Liver (tissue), 8 donors: ENCODE measurements at regions not wholly inside any gene's neighbourhood (a gene's known extent, or its start where the extent isn't known, plus 50 kb on each side); places are given as distances from the start of the nearest gene placed in this dataset.
A peak's percentile ranks its signal among the peaks of the same experiment; 100 is the strongest.

Experiments
- DNase-seq: peaks from one replicate; pipeline ENCODE4 v3.0.0-alpha.2; 2017; ENCODE audit warnings: low spot score
- H3K27ac ChIP-seq, 2 donors: one replicate each; pipeline ENCODE4 v1.7.0; 2013; ENCODE audit warnings: inconsistent platforms in 2 of 2, low read length in 2 of 2, control low read depth in 1 of 2, low read depth in 1 of 2, mild to moderate bottlenecking in 1 of 2
- H3K27me3 ChIP-seq, 4 donors: one replicate each; pipeline versions ENCODE4 v1.6.1 to v1.7.0; 2013; ENCODE audit warnings: low read length in 3 of 4, inconsistent platforms in 1 of 4, mild to moderate bottlenecking in 1 of 4, moderate library complexity in 1 of 4; ENCODE audit not compliant: control insufficient read depth in 4 of 4, insufficient read depth in 4 of 4
- H3K36me3 ChIP-seq, 4 donors: one replicate each; pipeline versions ENCODE4 v1.6.1 to v1.7.0; 2013; ENCODE audit warnings: low read length in 3 of 4, mild to moderate bottlenecking in 3 of 4, low read depth in 1 of 4, moderate library complexity in 1 of 4; ENCODE audit not compliant: control insufficient read depth in 4 of 4, insufficient read depth in 3 of 4
- H3K4me1 ChIP-seq, 4 donors: one replicate each; pipeline versions ENCODE4 v1.6.1 to v1.7.0; 2013; ENCODE audit warnings: low read length in 3 of 4, mild to moderate bottlenecking in 3 of 4, moderate library complexity in 1 of 4; ENCODE audit not compliant: control insufficient read depth in 4 of 4, insufficient read depth in 4 of 4
- H3K4me3 ChIP-seq, 3 donors: one replicate each; pipeline versions ENCODE4 v1.6.1 to v1.7.0; 2013; ENCODE audit warnings: low read length in 3 of 3, control low read depth in 1 of 3, low read depth in 1 of 3, mild to moderate bottlenecking in 1 of 3
- H3K9ac ChIP-seq, 2 donors: one replicate each; pipeline ENCODE4 v1.7.0; 2013; ENCODE audit warnings: low read length in 2 of 2, mild to moderate bottlenecking in 2 of 2, moderate library complexity in 2 of 2, control low read depth in 1 of 2, low read depth in 1 of 2
- H3K9me3 ChIP-seq, 4 donors: one replicate each; pipeline versions ENCODE4 v1.6.1 to v1.7.0; 2013; ENCODE audit warnings: low read length in 3 of 4; ENCODE audit not compliant: control insufficient read depth in 4 of 4
- ATF3 ChIP-seq: IDR thresholded peaks from 2 replicates; pipeline ENCODE4 v1.6.1; 2016; ENCODE audit warnings: antibody characterized with exemption
- CTCF ChIP-seq: fragments of 150-350 bp; IDR thresholded peaks from 2 replicates; pipeline ENCODE4 v1.5.1; 2017; ENCODE audit warnings: improper control_type of control experiment, low read depth, low read length; ENCODE audit not compliant: missing input control
- EGR1 ChIP-seq, 2 donors: IDR thresholded peaks; 2 replicates each; pipeline ENCODE4 v1.6.1; 2016 to 2018; ENCODE audit warnings: antibody characterized with exemption in 2 of 2, low read depth in 2 of 2
- FOXA2 ChIP-seq: IDR thresholded peaks from 2 replicates; pipeline ENCODE4 v1.6.1; 2016; ENCODE audit warnings: antibody characterized with exemption
- HNF4A ChIP-seq, 2 donors: conservative IDR thresholded peaks; 2 replicates each; pipeline ENCODE4 v1.6.1; 2016; ENCODE audit warnings: antibody characterized with exemption in 2 of 2, mild to moderate bottlenecking in 2 of 2
- MAX ChIP-seq: IDR thresholded peaks from 2 replicates; pipeline ENCODE4 v1.6.1; 2016; ENCODE audit warnings: antibody characterized with exemption
- NR2F2 ChIP-seq: IDR thresholded peaks from 2 replicates; pipeline ENCODE4 v1.6.1; 2016; ENCODE audit warnings: antibody characterized with exemption
- RAD21 ChIP-seq, 2 donors: IDR thresholded peaks; 2 replicates each; pipeline ENCODE4 v1.6.1; 2016; ENCODE audit warnings: antibody characterized with exemption in 2 of 2, mild to moderate bottlenecking in 2 of 2
- REST ChIP-seq: IDR thresholded peaks from 2 replicates; pipeline ENCODE4 v1.6.1; 2016; ENCODE audit warnings: antibody characterized with exemption, mild to moderate bottlenecking
- YY1 ChIP-seq: IDR thresholded peaks from 2 replicates; pipeline ENCODE4 v1.6.1; 2016; ENCODE audit warnings: antibody characterized with exemption, mild to moderate bottlenecking
- ZBTB33 ChIP-seq: IDR thresholded peaks from 2 replicates; pipeline ENCODE4 v1.6.1; 2016; ENCODE audit warnings: antibody characterized with exemption
- WGBS: extraction: QIAGEN DNeasy Blood & Tissue Kit; methylation state at CpG from one replicate; pipeline ENCODE4 v1.1.7; 2013; 5-methylcytosine and 5-hydroxymethylcytosine counted together
- donor health status: healthy.
- donor health status: healthy.
- donor health status: healthy.
- donor health status: healthy.
- donor health status: healthy.

GRCh38 chr12:107400686-107401447, 284.7 kb upstream of the PWP1 start:
- WGBS: 63% methylated on average over 14 of the region's 14 CpGs
- no peaks in the 10 kb centered on the region for H3K36me3 ChIP-seq
- H3K9me3 ChIP-seq: no peaks in the 10 kb centered on the region
- peaks cover 0 to 6% (median 0%) of the 10 kb centered on the region in 4 donors for H3K4me1 ChIP-seq
- no peak overlapping the region for H3K4me3 ChIP-seq
- no peaks in the 10 kb centered on the region for H3K27me3 ChIP-seq
- H3K27ac ChIP-seq: no peak overlapping the region
- no peak for TF ChIP-seq ZBTB33
- TF ChIP-seq HNF4A (conservative IDR thresholded peaks at IDR 0.05): peak in 1 of 2 donors; percentile 5
- TF ChIP-seq MAX: no peak
- no peak overlapping the region for H3K9ac ChIP-seq
- DNase-seq: no peak

- 72% methylated on average over 5 of the region's 5 CpGs for whole genome bisulfite sequencing
- peak; percentile 69 for TF ChIP-seq CTCF
- TF ChIP-seq YY1: peak; percentile 61
- peak; percentile 81 to 85 for TF ChIP-seq RAD21 (IDR thresholded peaks at IDR 0.05)
- no peak for TF ChIP-seq EGR1 (IDR thresholded peaks at IDR 0.05; ENCODE audit: low read depth in 2 of 2)
- no peak for TF ChIP-seq MAX
- H3K9me3 ChIP-seq: no peaks in the 10 kb centered on the region
- no peaks in the 10 kb centered on the region for H3K36me3 ChIP-seq
- DNase-seq: peak; percentile 42
- H3K9ac ChIP-seq: no peak overlapping the region
- no peaks in the 10 kb centered on the region for H3K27me3 ChIP-seq
- no peak overlapping the region for H3K27ac ChIP-seq
- peaks cover 0 to 6% (median 0%) of the 10 kb centered on the region in 4 donors for H3K4me1 ChIP-seq
- H3K4me3 ChIP-seq: no peak overlapping the region
Observed at GRCh38 chr12:107402041-107403022, 283.3 kb upstream of the PWP1 start.

GRCh38 chr12:107404981-107405380, 280.6 kb upstream of the PWP1 start:
- no peak for DNase-seq
- Histone ChIP-seq H3K4me3 (no peak overlapping the region), H3K9ac (no peak overlapping the region), H3K4me1 (peaks cover 0 to 6% (median 0%) of the 10 kb centered on the region in 4 donors), H3K27me3 (no peaks in the 10 kb centered on the region), H3K9me3 (no peaks in the 10 kb centered on the region), H3K36me3 (no peaks in the 10 kb centered on the region), H3K27ac (no peak overlapping the region)
- 66% methylated on average over 4 of the region's 4 CpGs for WGBS
- TF ChIP-seq FOXA2: no peak
- TF ChIP-seq NR2F2: no peak
- no peak for TF ChIP-seq REST
- TF ChIP-seq CTCF: peak; percentile 50
- peak in 1 of 2 donors; percentile 26 for TF ChIP-seq HNF4A (conservative IDR thresholded peaks at IDR 0.05)
- no peak for TF ChIP-seq ATF3
- peak; percentile 78 to 83 for TF ChIP-seq RAD21 (IDR thresholded peaks at IDR 0.05)
